ENCODE measurements at regions not wholly inside any gene's neighbourhood (a gene's known extent, or its start where the extent isn't known, plus 50 kb on each side); places are given as distances from the start of the nearest gene placed in this dataset.

GRCh38 chr2:138928374-138929021 lies 148.3 kb upstream of the NXPH2 start:
- no peak for TF ChIP-seq CTCF (IDR thresholded peaks at IDR 0.05; ENCODE audit: insufficient read depth, low read length, missing control alignments)
- no peak for DNase-seq (ENCODE audit: low read depth, low spot score)
- CTCF ChIA-PET, result no interaction called here
- H3K4me3 ChIP-seq (ENCODE audit: low read depth, low read length), result no peak overlapping the region
- POLR2A ChIA-PET, result no interaction called here

DNA sequence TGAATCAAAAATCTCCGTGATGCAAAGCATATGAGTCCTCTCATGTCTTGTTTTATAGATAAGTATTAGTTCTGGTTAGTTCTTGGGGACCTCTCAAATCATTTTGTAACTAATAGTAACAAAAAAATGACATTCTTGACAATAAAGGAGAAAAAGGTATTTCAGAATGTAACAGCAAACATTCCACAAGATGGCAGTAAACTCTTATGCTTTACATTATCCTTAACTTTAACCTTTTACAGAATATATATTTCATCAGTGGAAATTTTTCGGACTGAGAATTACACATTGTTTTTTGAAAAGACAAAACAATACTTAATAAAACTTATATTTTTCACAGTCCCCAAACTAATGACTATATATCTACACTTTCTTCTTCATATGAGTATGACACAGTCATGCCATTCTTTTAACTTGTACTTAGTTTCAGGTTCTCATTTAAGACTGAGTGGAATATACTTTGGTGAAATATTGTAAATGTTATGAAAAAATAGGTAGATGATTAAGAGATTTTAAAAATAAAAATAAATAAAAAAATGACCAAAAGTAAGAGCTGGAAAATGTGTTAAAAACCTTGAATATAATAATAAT lies 142.9 kb upstream of the NXPH2 start:
- peak; percentile 36 for TF ChIP-seq CTCF (IDR thresholded peaks at IDR 0.05; ENCODE audit: insufficient read depth, low read length, missing control alignments)
- ChIA-PET CTCF (no interaction called here), POLR2A (no interaction called here)
- no peak for DNase-seq (ENCODE audit: low read depth, low spot score)
- H3K4me3 ChIP-seq (ENCODE audit: low read depth, low read length), result no peak overlapping the region

DNA sequence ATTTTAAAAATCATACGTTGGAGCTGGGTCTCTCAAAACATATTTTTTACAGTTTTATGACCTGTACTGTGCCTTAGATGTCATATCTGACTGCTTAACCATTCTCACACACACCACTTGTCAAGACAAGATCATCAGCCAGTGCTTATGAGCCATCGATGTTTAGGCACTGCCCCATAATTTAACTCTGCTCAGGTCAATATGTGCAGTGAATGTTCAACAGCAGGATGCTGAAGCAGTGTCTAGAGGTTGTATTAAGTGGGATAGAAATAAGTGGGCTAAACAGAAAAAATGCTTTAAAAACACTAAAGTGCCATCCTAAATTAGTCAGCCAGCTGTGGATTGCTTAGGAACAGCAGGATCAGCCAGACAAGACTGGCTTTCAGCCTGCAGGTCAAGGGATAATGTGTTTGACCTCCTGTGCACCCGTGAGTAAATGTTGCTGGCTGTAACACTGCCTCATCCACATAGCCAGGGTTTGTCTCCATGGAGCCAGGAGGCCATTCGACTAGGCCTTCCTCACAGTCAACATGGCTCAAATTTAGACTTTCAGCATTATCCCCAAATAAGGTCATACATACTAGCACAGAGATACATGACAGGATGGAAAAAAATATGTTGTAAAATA lies 139.0 kb upstream of the NXPH2 start:
- H3K4me3 ChIP-seq (ENCODE audit: low read depth, low read length), result no peak overlapping the region
- POLR2A ChIA-PET, result no interaction called here
- CTCF ChIA-PET, result no interaction called here
- TF ChIP-seq CTCF (IDR thresholded peaks at IDR 0.05; ENCODE audit: insufficient read depth, low read length, missing control alignments), result no peak
- no peak for DNase-seq (ENCODE audit: low read depth, low spot score)

DNA sequence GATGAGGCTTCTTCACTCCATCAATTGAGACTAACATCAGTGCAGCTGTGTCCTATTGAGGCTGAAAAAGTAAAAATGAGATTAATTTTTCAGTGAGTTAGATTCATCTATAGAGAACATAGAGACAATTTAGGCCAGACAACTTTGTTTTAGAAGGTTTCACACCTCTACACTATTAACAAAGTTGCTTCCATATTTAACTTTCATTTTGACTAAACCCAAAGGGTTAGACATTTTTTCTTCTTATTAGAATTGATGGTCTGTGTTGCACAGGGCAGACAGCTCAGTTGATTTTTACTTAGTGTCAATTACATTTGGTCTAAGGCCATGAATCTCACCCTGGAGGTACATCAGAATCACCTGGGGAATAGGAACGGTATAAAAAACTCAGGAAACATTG lies 130.2 kb upstream of the NXPH2 start:
- no peak overlapping the region for H3K4me3 ChIP-seq (ENCODE audit: low read depth, low read length)
- ChIA-PET POLR2A (no interaction called here), CTCF (no interaction called here)
- DNase-seq (ENCODE audit: low read depth, low spot score), result no peak
- no peak for TF ChIP-seq CTCF (IDR thresholded peaks at IDR 0.05; ENCODE audit: insufficient read depth, low read length, missing control alignments)

- ChIA-PET CTCF (no interaction called here), POLR2A (no interaction called here)
- TF ChIP-seq CTCF (IDR thresholded peaks at IDR 0.05; ENCODE audit: insufficient read depth, low read length, missing control alignments), result no peak
- no peak overlapping the region for H3K4me3 ChIP-seq (ENCODE audit: low read depth, low read length)
- DNase-seq (ENCODE audit: low read depth, low spot score), result no peak
Measured at GRCh38 chr2:138906549-138906948, 126.4 kb upstream of the NXPH2 start.

GRCh38 chr2:138902239-138902871 lies 122.2 kb upstream of the NXPH2 start:
- POLR2A ChIA-PET, result no interaction called here
- CTCF ChIA-PET, result no interaction called here
- TF ChIP-seq CTCF (IDR thresholded peaks at IDR 0.05; ENCODE audit: insufficient read depth, low read length, missing control alignments), result no peak
- no peak for DNase-seq (ENCODE audit: low read depth, low spot score)
- no peak overlapping the region for H3K4me3 ChIP-seq (ENCODE audit: low read depth, low read length)

Measured in AG04449 (cell line).